ENCODE measurements at regions not wholly inside any gene's neighbourhood (a gene's known extent, or its start where the extent isn't known, plus 50 kb on each side); places are given as distances from the start of the nearest gene placed in this dataset.

- TF ChIP-seq YY1 (IDR thresholded peaks at IDR 0.05; ENCODE audit: insufficient read depth, insufficient read length), result no peak
- TF ChIP-seq SUZ12 (IDR thresholded peaks at IDR 0.05; ENCODE audit: extremely low read depth, insufficient read depth, insufficient read length), result no peak
- TF ChIP-seq ZNF274 (IDR thresholded peaks at IDR 0.05; ENCODE audit: low read depth, low read length), result no peak
- Histone ChIP-seq H3K4me3 (ENCODE audit: insufficient read length, low read depth) (no peak overlapping the region), H3K9ac (ENCODE audit: insufficient read length, low read depth) (no peak overlapping the region), H3K9me3 (ENCODE audit: insufficient read depth, low read length) (no peaks in the 10 kb centered on the region), H3K27me3 (ENCODE audit: insufficient read depth, insufficient read length) (no peaks in the 10 kb centered on the region), H3K4me1 (ENCODE audit: insufficient read depth, insufficient read length) (no peaks in the 10 kb centered on the region), H3K36me3 (ENCODE audit: insufficient read depth, insufficient read length, low read length) (peaks cover 18% of the 10 kb centered on the region)
- DNase-seq (ENCODE audit: low read depth, low spot score), result peak; percentile 33
These were observed 502.7 kb downstream of the UQCRFS1 start for GRCh38 chr19:28710278-28710677.

DNA sequence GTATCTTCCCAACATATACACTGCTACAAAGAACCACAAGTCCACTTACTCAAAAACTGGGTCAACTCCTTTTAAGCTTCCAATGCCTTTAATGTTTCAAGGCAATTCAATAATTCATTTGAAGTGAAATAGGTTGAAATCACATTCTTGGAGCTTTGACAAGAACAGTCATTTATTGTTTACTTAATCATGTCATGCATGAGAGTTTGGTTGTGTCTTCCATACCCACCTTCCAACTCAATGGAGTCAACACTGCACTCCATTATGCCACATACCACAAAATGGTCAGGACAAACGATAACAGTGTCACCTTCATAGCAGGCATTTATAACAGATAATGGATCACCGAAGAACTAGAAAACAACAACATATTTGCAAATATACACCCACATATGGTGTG, 506.3 kb downstream of the UQCRFS1 start:
- Histone ChIP-seq H3K4me1 (ENCODE audit: insufficient read depth, insufficient read length) (no peaks in the 10 kb centered on the region), H3K9ac (ENCODE audit: insufficient read length, low read depth) (no peak overlapping the region), H3K4me3 (ENCODE audit: insufficient read length, low read depth) (no peak overlapping the region), H3K27me3 (ENCODE audit: insufficient read depth, insufficient read length) (no peaks in the 10 kb centered on the region), H3K9me3 (ENCODE audit: insufficient read depth, low read length) (no peaks in the 10 kb centered on the region), H3K36me3 (ENCODE audit: insufficient read depth, insufficient read length, low read length) (peaks cover 6% of the 10 kb centered on the region)
- no peak for DNase-seq (ENCODE audit: low read depth, low spot score)
- TF ChIP-seq SUZ12 (IDR thresholded peaks at IDR 0.05; ENCODE audit: extremely low read depth, insufficient read depth, insufficient read length) (no peak), ZNF274 (IDR thresholded peaks at IDR 0.05; ENCODE audit: low read depth, low read length) (no peak), YY1 (IDR thresholded peaks at IDR 0.05; ENCODE audit: insufficient read depth, insufficient read length) (no peak)

DNA sequence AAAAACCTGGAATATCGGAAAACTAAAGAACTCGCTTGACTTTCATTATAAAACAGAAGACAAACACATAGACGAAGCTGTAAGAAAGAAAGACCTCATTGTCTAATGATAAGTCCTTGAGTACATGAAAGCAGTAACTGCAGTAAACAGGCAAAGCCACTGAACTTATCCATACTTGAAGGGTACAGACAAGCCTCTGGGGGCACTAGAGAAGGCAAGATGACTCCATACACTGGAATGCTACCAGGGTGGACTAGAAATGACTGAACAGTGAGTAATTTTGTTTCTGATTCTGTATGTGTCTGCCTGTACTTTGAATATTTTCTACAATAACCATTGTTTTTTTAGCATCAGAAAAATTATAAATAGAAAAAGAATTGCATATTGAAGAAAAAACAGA, 507.9 kb downstream of the UQCRFS1 start:
- TF ChIP-seq YY1 (IDR thresholded peaks at IDR 0.05; ENCODE audit: insufficient read depth, insufficient read length), result no peak
- TF ChIP-seq SUZ12 (IDR thresholded peaks at IDR 0.05; ENCODE audit: extremely low read depth, insufficient read depth, insufficient read length), result no peak
- TF ChIP-seq ZNF274 (IDR thresholded peaks at IDR 0.05; ENCODE audit: low read depth, low read length), result no peak
- no peaks in the 10 kb centered on the region for H3K4me1 ChIP-seq (ENCODE audit: insufficient read depth, insufficient read length)
- DNase-seq (ENCODE audit: low read depth, low spot score), result peak; percentile 20
- no peaks in the 10 kb centered on the region for H3K27me3 ChIP-seq (ENCODE audit: insufficient read depth, insufficient read length)
- no peaks in the 10 kb centered on the region for H3K9me3 ChIP-seq (ENCODE audit: insufficient read depth, low read length)
- H3K4me3 ChIP-seq (ENCODE audit: insufficient read length, low read depth), result no peak overlapping the region
- H3K9ac ChIP-seq (ENCODE audit: insufficient read length, low read depth), result no peak overlapping the region
- peaks cover 6% of the 10 kb centered on the region for H3K36me3 ChIP-seq (ENCODE audit: insufficient read depth, insufficient read length, low read length)

- TF ChIP-seq SUZ12 (IDR thresholded peaks at IDR 0.05; ENCODE audit: extremely low read depth, insufficient read depth, insufficient read length) (no peak), ZNF274 (IDR thresholded peaks at IDR 0.05; ENCODE audit: low read depth, low read length) (no peak), YY1 (IDR thresholded peaks at IDR 0.05; ENCODE audit: insufficient read depth, insufficient read length) (no peak)
- Histone ChIP-seq H3K4me3 (ENCODE audit: insufficient read length, low read depth) (no peak overlapping the region), H3K36me3 (ENCODE audit: insufficient read depth, insufficient read length, low read length) (peaks cover 6% of the 10 kb centered on the region), H3K9ac (ENCODE audit: insufficient read length, low read depth) (no peak overlapping the region), H3K4me1 (ENCODE audit: insufficient read depth, insufficient read length) (no peaks in the 10 kb centered on the region), H3K27me3 (ENCODE audit: insufficient read depth, insufficient read length) (no peaks in the 10 kb centered on the region), H3K9me3 (ENCODE audit: insufficient read depth, low read length) (no peaks in the 10 kb centered on the region)
- no peak for DNase-seq (ENCODE audit: low read depth, low spot score)
These were observed 509.5 kb downstream of the UQCRFS1 start for GRCh38 chr19:28703400-28703956.

DNA sequence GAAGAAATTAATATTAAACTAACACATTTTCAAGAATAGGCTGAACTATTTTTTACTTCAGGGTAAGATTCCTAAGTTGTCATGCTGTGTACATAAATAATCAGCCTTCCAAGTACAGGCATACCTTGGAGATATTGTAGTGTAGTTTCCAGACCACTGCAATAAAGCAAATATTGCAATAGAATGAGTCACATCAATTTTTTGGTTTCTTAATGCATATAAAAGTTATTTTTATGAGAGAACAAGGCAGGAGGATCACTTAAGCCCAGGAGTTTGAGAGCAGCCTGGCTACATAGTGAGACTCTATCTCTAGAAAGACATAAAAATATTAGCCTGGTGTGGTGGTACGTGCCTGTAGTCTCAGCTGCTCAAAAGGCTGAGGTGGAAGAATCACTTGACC, 511.5 kb downstream of the UQCRFS1 start:
- Histone ChIP-seq H3K9ac (ENCODE audit: insufficient read length, low read depth) (no peak overlapping the region), H3K27me3 (ENCODE audit: insufficient read depth, insufficient read length) (no peaks in the 10 kb centered on the region), H3K4me1 (ENCODE audit: insufficient read depth, insufficient read length) (no peaks in the 10 kb centered on the region), H3K36me3 (ENCODE audit: insufficient read depth, insufficient read length, low read length) (no peaks in the 10 kb centered on the region), H3K4me3 (ENCODE audit: insufficient read length, low read depth) (no peak overlapping the region), H3K9me3 (ENCODE audit: insufficient read depth, low read length) (no peaks in the 10 kb centered on the region)
- TF ChIP-seq ZNF274 (IDR thresholded peaks at IDR 0.05; ENCODE audit: low read depth, low read length), result no peak
- TF ChIP-seq YY1 (IDR thresholded peaks at IDR 0.05; ENCODE audit: insufficient read depth, insufficient read length), result no peak
- TF ChIP-seq SUZ12 (IDR thresholded peaks at IDR 0.05; ENCODE audit: extremely low read depth, insufficient read depth, insufficient read length), result no peak
- DNase-seq (ENCODE audit: low read depth, low spot score), result no peak

DNA sequence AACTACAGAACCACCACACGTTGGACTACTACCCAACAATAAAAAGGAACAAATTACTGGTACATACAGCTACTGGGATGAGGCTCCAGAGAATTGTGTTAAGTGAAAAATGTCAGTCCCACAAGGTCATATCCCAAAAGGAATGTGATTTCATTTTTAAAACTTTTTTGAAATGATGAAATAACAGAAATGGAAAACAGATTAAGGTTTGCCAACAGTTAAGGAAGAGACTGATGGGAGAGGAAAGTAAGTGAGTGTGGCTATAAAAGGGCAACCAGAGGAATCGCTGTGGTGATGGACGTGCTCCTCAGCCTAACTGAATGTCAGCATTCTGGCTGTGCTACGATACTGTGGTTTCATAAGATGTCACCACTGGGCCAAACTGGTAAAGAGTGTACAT, 512.8 kb downstream of the UQCRFS1 start:
- Histone ChIP-seq H3K4me3 (ENCODE audit: insufficient read length, low read depth) (no peak overlapping the region), H3K9ac (ENCODE audit: insufficient read length, low read depth) (no peak overlapping the region), H3K4me1 (ENCODE audit: insufficient read depth, insufficient read length) (no peaks in the 10 kb centered on the region), H3K9me3 (ENCODE audit: insufficient read depth, low read length) (no peaks in the 10 kb centered on the region), H3K36me3 (ENCODE audit: insufficient read depth, insufficient read length, low read length) (no peaks in the 10 kb centered on the region), H3K27me3 (ENCODE audit: insufficient read depth, insufficient read length) (no peaks in the 10 kb centered on the region)
- no peak for DNase-seq (ENCODE audit: low read depth, low spot score)
- no peak for TF ChIP-seq YY1 (IDR thresholded peaks at IDR 0.05; ENCODE audit: insufficient read depth, insufficient read length)
- no peak for TF ChIP-seq ZNF274 (IDR thresholded peaks at IDR 0.05; ENCODE audit: low read depth, low read length)
- no peak for TF ChIP-seq SUZ12 (IDR thresholded peaks at IDR 0.05; ENCODE audit: extremely low read depth, insufficient read depth, insufficient read length)

DNA sequence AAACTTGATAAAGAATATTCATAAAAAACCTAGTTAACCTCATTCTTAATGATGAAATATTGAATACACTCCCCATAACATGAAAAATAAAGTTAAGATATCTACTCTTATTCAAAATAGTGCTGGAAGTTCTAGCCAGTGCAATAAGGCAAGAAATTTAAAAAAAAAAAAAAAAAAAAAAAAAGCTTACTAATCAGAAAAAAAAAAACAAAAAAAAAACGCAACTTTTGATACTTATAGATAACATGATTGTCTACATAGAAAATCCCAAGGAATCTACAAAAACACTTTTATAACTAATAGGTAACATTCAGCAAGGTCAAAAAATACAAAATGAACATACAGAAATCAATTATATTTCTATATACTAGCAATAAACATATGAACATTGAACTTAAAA, 515.6 kb downstream of the UQCRFS1 start:
- Histone ChIP-seq H3K9ac (ENCODE audit: insufficient read length, low read depth) (no peak overlapping the region), H3K36me3 (ENCODE audit: insufficient read depth, insufficient read length, low read length) (peaks cover 7% of the 10 kb centered on the region), H3K4me1 (ENCODE audit: insufficient read depth, insufficient read length) (no peaks in the 10 kb centered on the region), H3K4me3 (ENCODE audit: insufficient read length, low read depth) (no peak overlapping the region), H3K27me3 (ENCODE audit: insufficient read depth, insufficient read length) (no peaks in the 10 kb centered on the region), H3K9me3 (ENCODE audit: insufficient read depth, low read length) (peaks cover 14% of the 10 kb centered on the region)
- no peak for TF ChIP-seq SUZ12 (IDR thresholded peaks at IDR 0.05; ENCODE audit: extremely low read depth, insufficient read depth, insufficient read length)
- no peak for TF ChIP-seq ZNF274 (IDR thresholded peaks at IDR 0.05; ENCODE audit: low read depth, low read length)
- no peak for TF ChIP-seq YY1 (IDR thresholded peaks at IDR 0.05; ENCODE audit: insufficient read depth, insufficient read length)
- no peak for DNase-seq (ENCODE audit: low read depth, low spot score)

All from NT2/D1 (cell line).